Adrenal gland (tissue), 5 donors: ENCODE measurements at regions not wholly inside any gene's neighbourhood (a gene's known extent, or its start where the extent isn't known, plus 50 kb on each side); places are given as distances from the start of the nearest gene placed in this dataset.

Source experiments
- CTCF ChIP-seq, 6 experiments: fragments of 450-650 bp in 4 of 6; fragments of 200-600 bp in 2 of 6; sonication (generic) in 1 of 6; IDR thresholded peaks; 1 replicate in 5 of 6; 2 replicates in 1 of 6; pipeline versions ENCODE4 v1.5.1 to v1.8.0; 2016 to 2021; ENCODE audit warnings: antibody characterized with exemption in 6 of 6, mild to moderate bottlenecking in 2 of 6, moderate library complexity in 1 of 6
- POLR2A ChIP-seq, 2 donors: fragments of 450-650 bp; IDR thresholded peaks; one replicate each; pipeline ENCODE4 v1.6.1; 2017; ENCODE audit warnings: antibody characterized with exemption in 2 of 2, mild to moderate bottlenecking in 2 of 2, moderate library complexity in 1 of 2
- donor health status: DM: no; HTN: no; CAD: no.

DNA sequence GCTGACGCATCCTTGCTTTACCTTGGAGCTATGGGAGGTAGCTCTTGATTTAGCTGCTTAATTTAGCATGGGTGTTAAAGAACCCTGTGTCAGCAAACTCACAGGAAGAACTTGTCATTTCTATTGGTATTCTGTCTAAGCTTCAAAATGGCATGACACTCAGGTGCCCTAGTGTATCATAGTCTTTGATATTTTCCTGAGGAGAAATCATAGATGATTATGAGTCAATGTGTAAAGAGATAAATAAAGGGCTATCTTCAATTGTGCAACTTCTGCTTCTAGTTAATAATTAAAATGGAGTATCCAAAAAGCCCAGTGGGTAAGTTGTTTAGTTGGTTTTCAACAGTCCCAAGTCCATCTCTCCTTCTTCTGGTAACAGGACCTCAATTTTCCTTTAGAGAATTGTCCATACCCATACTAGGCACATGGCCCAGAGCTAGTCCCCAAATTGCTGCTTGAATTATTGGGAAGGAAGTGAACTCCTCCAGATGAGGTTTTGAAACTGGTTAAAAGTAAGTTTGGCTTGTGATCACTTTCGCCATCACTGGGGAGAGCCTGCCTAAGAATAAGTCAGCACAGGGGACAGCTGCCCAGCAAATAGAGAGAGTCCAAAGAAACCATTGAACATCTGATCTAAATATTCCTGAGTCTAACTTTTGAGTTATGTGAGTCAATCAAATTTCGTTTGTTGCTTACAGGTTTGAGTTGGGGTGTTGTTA, 169.0 kb upstream of the PHYHIPL start:
- TF ChIP-seq CTCF (IDR thresholded peaks at IDR 0.05) (no peak), POLR2A (IDR thresholded peaks at IDR 0.05) (no peak)
